ENCODE measurements at regions not wholly inside any gene's neighbourhood (a gene's known extent, or its start where the extent isn't known, plus 50 kb on each side); places are given as distances from the start of the nearest gene placed in this dataset.

DNA sequence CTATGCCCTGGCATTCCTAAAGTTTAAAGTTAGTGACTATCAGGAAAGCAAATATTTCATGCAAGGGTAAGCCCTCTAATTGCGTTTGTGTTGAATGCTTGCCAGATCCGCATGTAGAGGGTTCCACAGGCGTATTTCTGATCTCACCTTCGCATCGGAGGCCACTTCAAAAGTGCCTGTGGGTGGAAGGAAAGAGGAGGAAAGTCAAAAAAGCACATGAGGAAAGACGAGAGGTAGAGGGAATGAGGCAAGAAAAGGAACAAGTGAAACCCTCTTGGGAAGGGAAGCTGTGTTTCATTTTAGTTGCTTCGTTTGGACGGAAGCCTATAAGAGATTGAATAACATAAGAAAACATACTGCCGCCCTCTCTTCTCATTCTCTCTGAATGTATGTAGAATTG lies 628.8 kb downstream of the SPRY1 start:
- Histone ChIP-seq H3K4me3 (ENCODE audit: low read length) (no peak overlapping the region), H3K36me3 (ENCODE audit: control insufficient read depth, low read length) (no peaks in the 10 kb centered on the region), H4K20me1 (ENCODE audit: control insufficient read depth, insufficient read depth, low read depth, low read length) (no peaks in the 10 kb centered on the region), H3K4me2 (ENCODE audit: low read length) (no peak overlapping the region), H3K9me3 (ENCODE audit: control insufficient read depth, insufficient read depth, low read length) (no peaks in the 10 kb centered on the region), H3K27ac (ENCODE audit: low read depth, low read length) (no peak overlapping the region), H3K27me3 (ENCODE audit: control insufficient read depth, low read length) (no peaks in the 10 kb centered on the region), H3K4me1 (ENCODE audit: control insufficient read depth, low read length) (peaks cover 5% of the 10 kb centered on the region; the same call in 1 of the 2 replicates), H3K9me2 (replicated peaks; ENCODE audit: control insufficient read depth, low read length) (no peaks in the 10 kb centered on the region), H3K79me2 (ENCODE audit: control insufficient read depth, low read length) (no peaks in the 10 kb centered on the region), H3F3A (ENCODE audit: control insufficient read depth, insufficient read depth) (no peaks in the 10 kb centered on the region)
- TF ChIP-seq EZH2phosphoT487 (IDR thresholded peaks at IDR 0.05; ENCODE audit: borderline replicate concordance, low read length), result no peak
- TF ChIP-seq, protein P1, sequence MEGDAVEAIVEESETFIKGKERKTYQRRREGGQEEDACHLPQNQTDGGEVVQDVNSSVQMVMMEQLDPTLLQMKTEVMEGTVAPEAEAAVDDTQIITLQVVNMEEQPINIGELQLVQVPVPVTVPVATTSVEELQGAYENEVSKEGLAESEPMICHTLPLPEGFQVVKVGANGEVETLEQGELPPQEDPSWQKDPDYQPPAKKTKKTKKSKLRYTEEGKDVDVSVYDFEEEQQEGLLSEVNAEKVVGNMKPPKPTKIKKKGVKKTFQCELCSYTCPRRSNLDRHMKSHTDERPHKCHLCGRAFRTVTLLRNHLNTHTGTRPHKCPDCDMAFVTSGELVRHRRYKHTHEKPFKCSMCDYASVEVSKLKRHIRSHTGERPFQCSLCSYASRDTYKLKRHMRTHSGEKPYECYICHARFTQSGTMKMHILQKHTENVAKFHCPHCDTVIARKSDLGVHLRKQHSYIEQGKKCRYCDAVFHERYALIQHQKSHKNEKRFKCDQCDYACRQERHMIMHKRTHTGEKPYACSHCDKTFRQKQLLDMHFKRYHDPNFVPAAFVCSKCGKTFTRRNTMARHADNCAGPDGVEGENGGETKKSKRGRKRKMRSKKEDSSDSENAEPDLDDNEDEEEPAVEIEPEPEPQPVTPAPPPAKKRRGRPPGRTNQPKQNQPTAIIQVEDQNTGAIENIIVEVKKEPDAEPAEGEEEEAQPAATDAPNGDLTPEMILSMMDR (IDR thresholded peaks at IDR 0.05; ENCODE audit: low read depth, low read length, poor library complexity, severe bottlenecking), result no peak

GRCh38 chr4:124028182-124028581 lies 631.6 kb downstream of the SPRY1 start:
- Histone ChIP-seq H3K79me2 (ENCODE audit: control insufficient read depth, low read length) (no peaks in the 10 kb centered on the region), H3K27ac (ENCODE audit: low read depth, low read length) (no peak overlapping the region), H3K36me3 (ENCODE audit: control insufficient read depth, low read length) (no peaks in the 10 kb centered on the region), H3K9me2 (replicated peaks; ENCODE audit: control insufficient read depth, low read length) (no peaks in the 10 kb centered on the region), H3F3A (ENCODE audit: control insufficient read depth, insufficient read depth) (no peaks in the 10 kb centered on the region), H3K27me3 (ENCODE audit: control insufficient read depth, low read length) (no peaks in the 10 kb centered on the region), H3K4me3 (ENCODE audit: low read length) (no peak overlapping the region), H3K4me1 (ENCODE audit: control insufficient read depth, low read length) (peaks cover 13% of the 10 kb centered on the region), H3K4me2 (ENCODE audit: low read length) (no peak overlapping the region), H4K20me1 (ENCODE audit: control insufficient read depth, insufficient read depth, low read depth, low read length) (no peaks in the 10 kb centered on the region), H3K9me3 (ENCODE audit: control insufficient read depth, insufficient read depth, low read length) (no peaks in the 10 kb centered on the region)
- TF ChIP-seq, protein P1 (IDR thresholded peaks at IDR 0.05; ENCODE audit: low read depth, low read length, poor library complexity, severe bottlenecking), result no peak
- no peak for TF ChIP-seq EZH2phosphoT487 (IDR thresholded peaks at IDR 0.05; ENCODE audit: borderline replicate concordance, low read length)

DNA sequence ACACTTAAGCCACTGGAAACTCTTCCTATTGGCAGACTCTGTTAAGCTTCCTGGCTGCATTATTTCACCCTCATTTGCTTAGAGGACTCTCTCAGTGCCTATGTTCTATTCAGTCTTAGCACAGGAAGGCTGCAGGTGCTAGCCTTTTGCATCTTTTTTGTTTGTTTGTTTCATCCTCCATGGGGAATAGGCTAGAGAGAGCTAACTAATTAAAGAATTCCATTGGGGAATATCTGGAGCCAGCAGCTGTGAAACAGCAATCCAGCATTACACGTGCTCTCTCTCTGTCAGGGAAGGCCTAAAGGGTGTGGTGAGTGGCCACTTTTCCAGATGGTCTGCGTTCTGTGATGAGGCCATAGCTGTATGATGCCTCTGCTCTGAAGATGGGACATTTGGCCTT lies 633.6 kb downstream of the SPRY1 start:
- peaks cover 15% of the 10 kb centered on the region for H3K4me1 ChIP-seq (ENCODE audit: control insufficient read depth, low read length)
- no peak overlapping the region for H3K4me2 ChIP-seq (ENCODE audit: low read length)
- H3F3A ChIP-seq (ENCODE audit: control insufficient read depth, insufficient read depth), result no peaks in the 10 kb centered on the region
- no peaks in the 10 kb centered on the region for H3K27me3 ChIP-seq (ENCODE audit: control insufficient read depth, low read length)
- no peak overlapping the region for H3K27ac ChIP-seq (ENCODE audit: low read depth, low read length)
- no peak overlapping the region for H3K4me3 ChIP-seq (ENCODE audit: low read length)
- H3K79me2 ChIP-seq (ENCODE audit: control insufficient read depth, low read length), result no peaks in the 10 kb centered on the region
- no peaks in the 10 kb centered on the region for H3K36me3 ChIP-seq (ENCODE audit: control insufficient read depth, low read length)
- H4K20me1 ChIP-seq (ENCODE audit: control insufficient read depth, insufficient read depth, low read depth, low read length), result no peaks in the 10 kb centered on the region
- H3K9me2 ChIP-seq (replicated peaks; ENCODE audit: control insufficient read depth, low read length), result no peaks in the 10 kb centered on the region
- H3K9me3 ChIP-seq (ENCODE audit: control insufficient read depth, insufficient read depth, low read length), result no peaks in the 10 kb centered on the region
- TF ChIP-seq, protein P1 (IDR thresholded peaks at IDR 0.05; ENCODE audit: low read depth, low read length, poor library complexity, severe bottlenecking), result no peak
- TF ChIP-seq EZH2phosphoT487 (IDR thresholded peaks at IDR 0.05; ENCODE audit: borderline replicate concordance, low read length), result no peak

- Histone ChIP-seq H3K79me2 (ENCODE audit: control insufficient read depth, low read length) (no peaks in the 10 kb centered on the region), H3K4me3 (ENCODE audit: low read length) (no peak overlapping the region), H3K27ac (ENCODE audit: low read depth, low read length) (no peak overlapping the region), H3K9me2 (replicated peaks; ENCODE audit: control insufficient read depth, low read length) (no peaks in the 10 kb centered on the region), H3F3A (ENCODE audit: control insufficient read depth, insufficient read depth) (no peaks in the 10 kb centered on the region), H3K9me3 (ENCODE audit: control insufficient read depth, insufficient read depth, low read length) (no peaks in the 10 kb centered on the region), H3K27me3 (ENCODE audit: control insufficient read depth, low read length) (no peaks in the 10 kb centered on the region), H4K20me1 (ENCODE audit: control insufficient read depth, insufficient read depth, low read depth, low read length) (no peaks in the 10 kb centered on the region), H3K4me2 (ENCODE audit: low read length) (no peak overlapping the region), H3K36me3 (ENCODE audit: control insufficient read depth, low read length) (no peaks in the 10 kb centered on the region), H3K4me1 (ENCODE audit: control insufficient read depth, low read length) (peaks cover 21% of the 10 kb centered on the region)
- TF ChIP-seq, protein P1 (IDR thresholded peaks at IDR 0.05; ENCODE audit: low read depth, low read length, poor library complexity, severe bottlenecking), result no peak
- TF ChIP-seq EZH2phosphoT487 (IDR thresholded peaks at IDR 0.05; ENCODE audit: borderline replicate concordance, low read length), result no peak
Observed at GRCh38 chr4:124032035-124032434, 635.4 kb downstream of the SPRY1 start.

Data from DOHH2 (cell line).